Liver (tissue), 8 donors: ENCODE measurements at regions not wholly inside any gene's neighbourhood (a gene's known extent, or its start where the extent isn't known, plus 50 kb on each side); places are given as distances from the start of the nearest gene placed in this dataset.

Experiments
- DNase-seq: peaks from one replicate; pipeline ENCODE4 v3.0.0-alpha.2; 2017; ENCODE audit warnings: low spot score
- H3K27ac ChIP-seq, 2 donors: one replicate each; pipeline ENCODE4 v1.7.0; 2013; ENCODE audit warnings: inconsistent platforms in 2 of 2, low read length in 2 of 2, control low read depth in 1 of 2, low read depth in 1 of 2, mild to moderate bottlenecking in 1 of 2
- H3K27me3 ChIP-seq, 4 donors: one replicate each; pipeline versions ENCODE4 v1.6.1 to v1.7.0; 2013; ENCODE audit warnings: low read length in 3 of 4, inconsistent platforms in 1 of 4, mild to moderate bottlenecking in 1 of 4, moderate library complexity in 1 of 4; ENCODE audit not compliant: control insufficient read depth in 4 of 4, insufficient read depth in 4 of 4
- H3K36me3 ChIP-seq, 4 donors: one replicate each; pipeline versions ENCODE4 v1.6.1 to v1.7.0; 2013; ENCODE audit warnings: low read length in 3 of 4, mild to moderate bottlenecking in 3 of 4, low read depth in 1 of 4, moderate library complexity in 1 of 4; ENCODE audit not compliant: control insufficient read depth in 4 of 4, insufficient read depth in 3 of 4
- H3K4me1 ChIP-seq, 4 donors: one replicate each; pipeline versions ENCODE4 v1.6.1 to v1.7.0; 2013; ENCODE audit warnings: low read length in 3 of 4, mild to moderate bottlenecking in 3 of 4, moderate library complexity in 1 of 4; ENCODE audit not compliant: control insufficient read depth in 4 of 4, insufficient read depth in 4 of 4
- H3K4me3 ChIP-seq, 3 donors: one replicate each; pipeline versions ENCODE4 v1.6.1 to v1.7.0; 2013; ENCODE audit warnings: low read length in 3 of 3, control low read depth in 1 of 3, low read depth in 1 of 3, mild to moderate bottlenecking in 1 of 3
- H3K9ac ChIP-seq, 2 donors: one replicate each; pipeline ENCODE4 v1.7.0; 2013; ENCODE audit warnings: low read length in 2 of 2, mild to moderate bottlenecking in 2 of 2, moderate library complexity in 2 of 2, control low read depth in 1 of 2, low read depth in 1 of 2
- H3K9me3 ChIP-seq, 4 donors: one replicate each; pipeline versions ENCODE4 v1.6.1 to v1.7.0; 2013; ENCODE audit warnings: low read length in 3 of 4; ENCODE audit not compliant: control insufficient read depth in 4 of 4
- EGR1 ChIP-seq, 2 donors: IDR thresholded peaks; 2 replicates each; pipeline ENCODE4 v1.6.1; 2016 to 2018; ENCODE audit warnings: antibody characterized with exemption in 2 of 2, low read depth in 2 of 2
- FOXA1 ChIP-seq: IDR thresholded peaks from 2 replicates; pipeline ENCODE4 v1.6.1; 2016; ENCODE audit warnings: antibody characterized with exemption
- FOXA2 ChIP-seq: IDR thresholded peaks from 2 replicates; pipeline ENCODE4 v1.6.1; 2016; ENCODE audit warnings: antibody characterized with exemption
- GABPA ChIP-seq, 2 donors: IDR thresholded peaks in 1 of 2; conservative IDR thresholded peaks in 1 of 2; 2 replicates each; pipeline ENCODE4 v1.6.1; 2016; ENCODE audit warnings: antibody characterized with exemption in 2 of 2, mild to moderate bottlenecking in 1 of 2, moderate library complexity in 1 of 2
- HNF4A ChIP-seq, 2 donors: conservative IDR thresholded peaks; 2 replicates each; pipeline ENCODE4 v1.6.1; 2016; ENCODE audit warnings: antibody characterized with exemption in 2 of 2, mild to moderate bottlenecking in 2 of 2
- HNF4G ChIP-seq: IDR thresholded peaks from 2 replicates; pipeline ENCODE4 v1.6.1; 2016; ENCODE audit warnings: antibody characterized with exemption
- JUND ChIP-seq, 2 donors: IDR thresholded peaks; 2 replicates each; pipeline ENCODE4 v1.6.1; 2016; ENCODE audit warnings: antibody characterized with exemption in 2 of 2
- NR2F2 ChIP-seq: IDR thresholded peaks from 2 replicates; pipeline ENCODE4 v1.6.1; 2016; ENCODE audit warnings: antibody characterized with exemption
- RAD21 ChIP-seq, 2 donors: IDR thresholded peaks; 2 replicates each; pipeline ENCODE4 v1.6.1; 2016; ENCODE audit warnings: antibody characterized with exemption in 2 of 2, mild to moderate bottlenecking in 2 of 2
- RXRA ChIP-seq, 2 donors: IDR thresholded peaks; 2 replicates each; pipeline ENCODE4 v1.6.1; 2017 to 2018; ENCODE audit warnings: antibody characterized with exemption in 2 of 2, mild to moderate bottlenecking in 1 of 2
- SP1 ChIP-seq: IDR thresholded peaks from 2 replicates; pipeline ENCODE4 v1.6.1; 2018; ENCODE audit warnings: antibody characterized with exemption, mild to moderate bottlenecking
- TAF1 ChIP-seq: conservative IDR thresholded peaks from 2 replicates; pipeline ENCODE4 v1.6.1; 2016; ENCODE audit warnings: antibody characterized with exemption, mild to moderate bottlenecking
- YY1 ChIP-seq: IDR thresholded peaks from 2 replicates; pipeline ENCODE4 v1.6.1; 2016; ENCODE audit warnings: antibody characterized with exemption, mild to moderate bottlenecking
- WGBS: extraction: QIAGEN DNeasy Blood & Tissue Kit; methylation state at CpG from one replicate; pipeline ENCODE4 v1.1.7; 2013; 5-methylcytosine and 5-hydroxymethylcytosine counted together
- TF ChIP-seq, protein P1 (sequence below): fragments of 150-350 bp; IDR thresholded peaks from 2 replicates; pipeline ENCODE4 v1.5.1; 2017; ENCODE audit warnings: improper control_type of control experiment, low read depth, low read length; ENCODE audit not compliant: missing input control
- TF ChIP-seq, protein P2 (sequence below): IDR thresholded peaks from 2 replicates; pipeline ENCODE4 v1.6.1; 2016; ENCODE audit warnings: antibody characterized with exemption
- TF ChIP-seq, protein P3 (sequence below): IDR thresholded peaks from 2 replicates; pipeline ENCODE4 v1.6.1; 2016; ENCODE audit warnings: antibody characterized with exemption, mild to moderate bottlenecking
- TF ChIP-seq, protein P4 (sequence below): IDR thresholded peaks from 2 replicates; pipeline ENCODE4 v1.6.1; 2016; ENCODE audit warnings: antibody characterized with exemption
- TF ChIP-seq, protein P5 (sequence below): IDR thresholded peaks from 2 replicates; pipeline ENCODE4 v1.6.1; 2016; ENCODE audit warnings: antibody characterized with exemption
- donor health status: healthy.
- donor health status: healthy.
- donor health status: healthy.
- donor health status: healthy.
- donor health status: healthy.

DNA sequence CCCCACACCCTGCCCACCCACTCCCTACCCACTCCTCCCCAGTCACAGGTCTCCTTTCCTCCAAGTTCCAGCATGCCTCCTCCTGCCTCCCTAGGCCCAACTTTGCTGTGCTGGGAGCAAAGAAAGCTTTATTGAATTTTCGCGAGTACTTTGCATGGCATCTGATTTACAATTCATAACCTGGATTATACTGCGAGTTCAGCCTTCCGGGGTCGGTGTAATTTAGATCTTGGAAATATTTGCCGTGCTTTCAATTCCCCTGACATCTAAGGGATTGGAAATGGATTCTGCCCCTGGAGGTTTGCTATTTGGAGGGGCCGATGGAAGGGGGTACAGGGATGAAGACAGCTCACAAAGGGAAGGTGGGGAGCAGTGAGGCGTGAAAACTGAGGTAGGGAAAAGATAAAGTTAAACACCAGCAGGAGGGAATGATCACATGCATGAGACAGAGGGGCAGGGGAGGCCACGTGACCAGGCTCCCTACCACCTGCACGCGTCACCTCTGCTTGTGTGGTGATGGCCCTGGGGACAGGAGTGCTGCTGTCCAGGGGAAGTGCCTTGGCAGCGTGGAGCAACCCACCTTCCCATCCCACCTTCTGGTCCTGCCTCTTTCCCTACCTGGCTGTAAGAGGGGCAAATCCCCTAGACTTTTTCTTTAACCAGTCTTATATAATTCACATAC lies 132.3 kb upstream of the RPL38 start:
- no peak for DNase-seq
- H3K9ac ChIP-seq: no peak overlapping the region
- no peaks in the 10 kb centered on the region for H3K4me1 ChIP-seq
- no peak for TF ChIP-seq RXRA (IDR thresholded peaks at IDR 0.05)
- TF ChIP-seq HNF4A (conservative IDR thresholded peaks at IDR 0.05): no peak
- TF ChIP-seq FOXA1: no peak
- TF ChIP-seq EGR1 (IDR thresholded peaks at IDR 0.05; ENCODE audit: low read depth in 2 of 2): no peak
- TF ChIP-seq, protein P1, sequence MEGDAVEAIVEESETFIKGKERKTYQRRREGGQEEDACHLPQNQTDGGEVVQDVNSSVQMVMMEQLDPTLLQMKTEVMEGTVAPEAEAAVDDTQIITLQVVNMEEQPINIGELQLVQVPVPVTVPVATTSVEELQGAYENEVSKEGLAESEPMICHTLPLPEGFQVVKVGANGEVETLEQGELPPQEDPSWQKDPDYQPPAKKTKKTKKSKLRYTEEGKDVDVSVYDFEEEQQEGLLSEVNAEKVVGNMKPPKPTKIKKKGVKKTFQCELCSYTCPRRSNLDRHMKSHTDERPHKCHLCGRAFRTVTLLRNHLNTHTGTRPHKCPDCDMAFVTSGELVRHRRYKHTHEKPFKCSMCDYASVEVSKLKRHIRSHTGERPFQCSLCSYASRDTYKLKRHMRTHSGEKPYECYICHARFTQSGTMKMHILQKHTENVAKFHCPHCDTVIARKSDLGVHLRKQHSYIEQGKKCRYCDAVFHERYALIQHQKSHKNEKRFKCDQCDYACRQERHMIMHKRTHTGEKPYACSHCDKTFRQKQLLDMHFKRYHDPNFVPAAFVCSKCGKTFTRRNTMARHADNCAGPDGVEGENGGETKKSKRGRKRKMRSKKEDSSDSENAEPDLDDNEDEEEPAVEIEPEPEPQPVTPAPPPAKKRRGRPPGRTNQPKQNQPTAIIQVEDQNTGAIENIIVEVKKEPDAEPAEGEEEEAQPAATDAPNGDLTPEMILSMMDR: no peak
- TF ChIP-seq, protein P2, sequence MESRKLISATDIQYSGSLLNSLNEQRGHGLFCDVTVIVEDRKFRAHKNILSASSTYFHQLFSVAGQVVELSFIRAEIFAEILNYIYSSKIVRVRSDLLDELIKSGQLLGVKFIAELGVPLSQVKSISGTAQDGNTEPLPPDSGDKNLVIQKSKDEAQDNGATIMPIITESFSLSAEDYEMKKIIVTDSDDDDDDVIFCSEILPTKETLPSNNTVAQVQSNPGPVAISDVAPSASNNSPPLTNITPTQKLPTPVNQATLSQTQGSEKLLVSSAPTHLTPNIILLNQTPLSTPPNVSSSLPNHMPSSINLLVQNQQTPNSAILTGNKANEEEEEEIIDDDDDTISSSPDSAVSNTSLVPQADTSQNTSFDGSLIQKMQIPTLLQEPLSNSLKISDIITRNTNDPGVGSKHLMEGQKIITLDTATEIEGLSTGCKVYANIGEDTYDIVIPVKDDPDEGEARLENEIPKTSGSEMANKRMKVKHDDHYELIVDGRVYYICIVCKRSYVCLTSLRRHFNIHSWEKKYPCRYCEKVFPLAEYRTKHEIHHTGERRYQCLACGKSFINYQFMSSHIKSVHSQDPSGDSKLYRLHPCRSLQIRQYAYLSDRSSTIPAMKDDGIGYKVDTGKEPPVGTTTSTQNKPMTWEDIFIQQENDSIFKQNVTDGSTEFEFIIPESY: no peak
- no peak for TF ChIP-seq HNF4G
- TF ChIP-seq FOXA2: no peak
- TF ChIP-seq, protein P3, sequence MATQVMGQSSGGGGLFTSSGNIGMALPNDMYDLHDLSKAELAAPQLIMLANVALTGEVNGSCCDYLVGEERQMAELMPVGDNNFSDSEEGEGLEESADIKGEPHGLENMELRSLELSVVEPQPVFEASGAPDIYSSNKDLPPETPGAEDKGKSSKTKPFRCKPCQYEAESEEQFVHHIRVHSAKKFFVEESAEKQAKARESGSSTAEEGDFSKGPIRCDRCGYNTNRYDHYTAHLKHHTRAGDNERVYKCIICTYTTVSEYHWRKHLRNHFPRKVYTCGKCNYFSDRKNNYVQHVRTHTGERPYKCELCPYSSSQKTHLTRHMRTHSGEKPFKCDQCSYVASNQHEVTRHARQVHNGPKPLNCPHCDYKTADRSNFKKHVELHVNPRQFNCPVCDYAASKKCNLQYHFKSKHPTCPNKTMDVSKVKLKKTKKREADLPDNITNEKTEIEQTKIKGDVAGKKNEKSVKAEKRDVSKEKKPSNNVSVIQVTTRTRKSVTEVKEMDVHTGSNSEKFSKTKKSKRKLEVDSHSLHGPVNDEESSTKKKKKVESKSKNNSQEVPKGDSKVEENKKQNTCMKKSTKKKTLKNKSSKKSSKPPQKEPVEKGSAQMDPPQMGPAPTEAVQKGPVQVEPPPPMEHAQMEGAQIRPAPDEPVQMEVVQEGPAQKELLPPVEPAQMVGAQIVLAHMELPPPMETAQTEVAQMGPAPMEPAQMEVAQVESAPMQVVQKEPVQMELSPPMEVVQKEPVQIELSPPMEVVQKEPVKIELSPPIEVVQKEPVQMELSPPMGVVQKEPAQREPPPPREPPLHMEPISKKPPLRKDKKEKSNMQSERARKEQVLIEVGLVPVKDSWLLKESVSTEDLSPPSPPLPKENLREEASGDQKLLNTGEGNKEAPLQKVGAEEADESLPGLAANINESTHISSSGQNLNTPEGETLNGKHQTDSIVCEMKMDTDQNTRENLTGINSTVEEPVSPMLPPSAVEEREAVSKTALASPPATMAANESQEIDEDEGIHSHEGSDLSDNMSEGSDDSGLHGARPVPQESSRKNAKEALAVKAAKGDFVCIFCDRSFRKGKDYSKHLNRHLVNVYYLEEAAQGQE: no peak
- no peak for TF ChIP-seq YY1
- TF ChIP-seq RAD21 (IDR thresholded peaks at IDR 0.05): no peak
- TF ChIP-seq SP1: no peak
- TF ChIP-seq NR2F2: no peak
- TF ChIP-seq, protein P4, sequence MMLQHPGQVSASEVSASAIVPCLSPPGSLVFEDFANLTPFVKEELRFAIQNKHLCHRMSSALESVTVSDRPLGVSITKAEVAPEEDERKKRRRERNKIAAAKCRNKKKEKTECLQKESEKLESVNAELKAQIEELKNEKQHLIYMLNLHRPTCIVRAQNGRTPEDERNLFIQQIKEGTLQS: no peak
- no peak for TF ChIP-seq TAF1
- no peak for TF ChIP-seq GABPA (IDR thresholded peaks at IDR 0.05 in 1 of 2, conservative IDR thresholded peaks at IDR 0.05 in 1 of 2)
- no peak for TF ChIP-seq JUND (IDR thresholded peaks at IDR 0.05)
- TF ChIP-seq, protein P5, sequence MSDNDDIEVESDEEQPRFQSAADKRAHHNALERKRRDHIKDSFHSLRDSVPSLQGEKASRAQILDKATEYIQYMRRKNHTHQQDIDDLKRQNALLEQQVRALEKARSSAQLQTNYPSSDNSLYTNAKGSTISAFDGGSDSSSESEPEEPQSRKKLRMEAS: no peak
- H3K9me3 ChIP-seq: peaks cover 0 to 15% (median 11%) of the 10 kb centered on the region in 4 donors
- no peak overlapping the region for H3K4me3 ChIP-seq
- 83% methylated on average over 12 of the region's 12 CpGs for whole genome bisulfite sequencing
- no peaks in the 10 kb centered on the region for H3K36me3 ChIP-seq
- H3K27me3 ChIP-seq: peaks cover 0 to 2% (median 0%) of the 10 kb centered on the region in 4 donors
- H3K27ac ChIP-seq: no peak overlapping the region
